ENCODE measurements at regions not wholly inside any gene's neighbourhood (a gene's known extent, or its start where the extent isn't known, plus 50 kb on each side); places are given as distances from the start of the nearest gene placed in this dataset.

DNA sequence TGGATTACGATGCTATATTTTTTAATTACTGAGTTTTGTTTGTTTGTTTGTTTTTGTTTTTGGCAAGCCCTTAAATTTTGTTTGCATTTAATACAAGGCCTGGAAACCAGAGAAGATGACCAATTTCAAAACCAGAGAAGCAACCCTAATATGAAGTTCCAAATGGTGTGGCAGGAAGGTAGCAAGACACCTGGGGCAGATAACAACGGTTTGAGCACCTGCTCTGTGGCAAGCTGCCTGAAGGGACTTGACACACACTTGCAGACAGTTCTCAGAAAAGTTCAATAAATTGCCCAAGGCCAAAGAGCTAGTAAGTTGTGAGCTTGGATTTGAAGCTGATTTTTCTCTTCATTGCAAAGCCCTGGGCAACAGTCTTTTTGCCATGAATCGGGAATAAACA lies 151.2 kb upstream of the UBE2E1 start:
- H3K9me3 Mint-ChIP-seq (ENCODE audit: low read depth): peaks cover 8% of the 10 kb centered on the region
- no peaks in the 10 kb centered on the region for H3K36me3 Mint-ChIP-seq (ENCODE audit: low read depth)
- peaks cover 12% of the 10 kb centered on the region for H3K4me1 Mint-ChIP-seq (ENCODE audit: low read depth)
- H3K4me3 Mint-ChIP-seq (ENCODE audit: unreplicated experiment): no peak overlapping the region
- H3K27me3 Mint-ChIP-seq (ENCODE audit: low read depth): no peaks in the 10 kb centered on the region
- TF ChIP-seq, protein P1, sequence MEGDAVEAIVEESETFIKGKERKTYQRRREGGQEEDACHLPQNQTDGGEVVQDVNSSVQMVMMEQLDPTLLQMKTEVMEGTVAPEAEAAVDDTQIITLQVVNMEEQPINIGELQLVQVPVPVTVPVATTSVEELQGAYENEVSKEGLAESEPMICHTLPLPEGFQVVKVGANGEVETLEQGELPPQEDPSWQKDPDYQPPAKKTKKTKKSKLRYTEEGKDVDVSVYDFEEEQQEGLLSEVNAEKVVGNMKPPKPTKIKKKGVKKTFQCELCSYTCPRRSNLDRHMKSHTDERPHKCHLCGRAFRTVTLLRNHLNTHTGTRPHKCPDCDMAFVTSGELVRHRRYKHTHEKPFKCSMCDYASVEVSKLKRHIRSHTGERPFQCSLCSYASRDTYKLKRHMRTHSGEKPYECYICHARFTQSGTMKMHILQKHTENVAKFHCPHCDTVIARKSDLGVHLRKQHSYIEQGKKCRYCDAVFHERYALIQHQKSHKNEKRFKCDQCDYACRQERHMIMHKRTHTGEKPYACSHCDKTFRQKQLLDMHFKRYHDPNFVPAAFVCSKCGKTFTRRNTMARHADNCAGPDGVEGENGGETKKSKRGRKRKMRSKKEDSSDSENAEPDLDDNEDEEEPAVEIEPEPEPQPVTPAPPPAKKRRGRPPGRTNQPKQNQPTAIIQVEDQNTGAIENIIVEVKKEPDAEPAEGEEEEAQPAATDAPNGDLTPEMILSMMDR (IDR thresholded peaks at IDR 0.05): no peak
- DNase-seq (ENCODE audit: low spot score): no peak
- no peak overlapping the region for H3K27ac Mint-ChIP-seq (ENCODE audit: unreplicated experiment)

DNA sequence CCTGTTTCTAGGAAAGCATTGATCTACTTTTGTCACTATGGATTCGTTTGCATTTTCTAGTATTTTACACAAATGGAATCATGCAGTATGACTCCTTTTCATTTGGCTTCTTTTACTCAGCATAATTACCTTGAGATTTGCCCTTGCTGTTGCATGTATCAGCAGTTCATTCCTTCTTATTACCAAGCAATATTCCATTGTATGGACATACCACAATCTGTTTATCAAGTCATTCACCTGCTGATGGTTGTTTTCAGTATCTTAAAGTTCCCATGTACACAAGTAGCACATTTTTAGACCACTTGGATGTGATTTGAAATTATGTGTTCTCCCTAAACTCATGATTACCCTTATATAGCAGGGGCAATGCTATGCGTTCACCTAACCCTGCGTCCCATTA lies 150.0 kb upstream of the UBE2E1 start:
- DNase-seq (ENCODE audit: low spot score): no peak

DNA sequence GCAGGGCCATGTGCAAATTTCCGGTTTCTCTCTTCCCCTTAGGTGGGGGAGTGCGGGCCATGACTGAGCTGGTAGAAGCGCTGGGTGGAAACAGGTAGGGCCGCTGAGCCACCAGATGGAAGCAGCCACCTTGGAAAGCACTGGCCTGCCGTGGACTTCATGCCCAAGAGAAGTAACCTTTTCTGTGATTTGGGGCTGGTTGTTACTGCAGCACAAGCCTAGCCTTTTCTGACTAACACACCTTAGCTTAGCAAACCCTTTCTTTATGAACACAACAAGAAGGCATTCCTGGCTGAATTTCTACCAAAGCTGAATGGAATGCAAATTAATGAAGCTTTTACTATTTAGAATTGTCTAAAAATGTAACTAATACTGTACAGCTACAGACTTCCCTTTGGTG lies 149.6 kb upstream of the UBE2E1 start:
- H3K27ac Mint-ChIP-seq (ENCODE audit: unreplicated experiment): no peak overlapping the region
- H3K36me3 Mint-ChIP-seq (ENCODE audit: low read depth): no peaks in the 10 kb centered on the region
- no peaks in the 10 kb centered on the region for H3K4me1 Mint-ChIP-seq (ENCODE audit: low read depth)

More for the DNA sequence above, 150.0 kb upstream of the UBE2E1 start:
- no peak overlapping the region for H3K27ac Mint-ChIP-seq (ENCODE audit: unreplicated experiment)
- H3K4me1 Mint-ChIP-seq (ENCODE audit: low read depth): peaks cover 3% of the 10 kb centered on the region
- no peak overlapping the region for H3K4me3 Mint-ChIP-seq (ENCODE audit: unreplicated experiment)
- no peaks in the 10 kb centered on the region for H3K36me3 Mint-ChIP-seq (ENCODE audit: low read depth)
- peaks cover 8% of the 10 kb centered on the region for H3K9me3 Mint-ChIP-seq (ENCODE audit: low read depth)
- no peaks in the 10 kb centered on the region for H3K27me3 Mint-ChIP-seq (ENCODE audit: low read depth)
- TF ChIP-seq, protein P1 (IDR thresholded peaks at IDR 0.05): no peak

DNA sequence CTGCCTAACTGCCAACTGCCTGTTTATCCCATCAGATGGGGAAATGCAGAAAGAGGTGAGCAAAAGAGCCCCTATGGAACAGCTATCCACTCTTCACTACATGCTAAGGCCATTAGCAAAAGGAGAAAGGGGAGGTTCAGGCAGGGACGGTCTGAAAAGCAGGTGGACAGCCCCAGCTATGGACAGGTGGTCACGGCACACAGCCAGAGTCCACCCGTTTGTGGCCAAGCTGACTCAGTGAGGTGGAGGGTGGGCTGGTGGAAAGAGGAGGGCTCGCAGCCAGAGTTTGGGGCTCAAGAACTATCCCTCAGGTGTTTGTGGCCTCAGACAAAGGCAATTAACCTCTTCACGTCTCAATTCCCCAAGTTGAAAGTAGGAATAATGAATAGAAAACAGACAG lies 148.9 kb upstream of the UBE2E1 start:
- no peak for DNase-seq (ENCODE audit: low spot score)
- H3K4me1 Mint-ChIP-seq (ENCODE audit: low read depth): no peaks in the 10 kb centered on the region
- TF ChIP-seq, protein P1 (IDR thresholded peaks at IDR 0.05): no peak

More for the DNA sequence above, 149.6 kb upstream of the UBE2E1 start:
- TF ChIP-seq, protein P1 (IDR thresholded peaks at IDR 0.05): no peak
- no peak for DNase-seq (ENCODE audit: low spot score)
- Mint-ChIP-seq H3K4me3 (ENCODE audit: unreplicated experiment) (no peak overlapping the region), H3K27me3 (ENCODE audit: low read depth) (no peaks in the 10 kb centered on the region), H3K9me3 (ENCODE audit: low read depth) (peaks cover 8% of the 10 kb centered on the region)

DNA sequence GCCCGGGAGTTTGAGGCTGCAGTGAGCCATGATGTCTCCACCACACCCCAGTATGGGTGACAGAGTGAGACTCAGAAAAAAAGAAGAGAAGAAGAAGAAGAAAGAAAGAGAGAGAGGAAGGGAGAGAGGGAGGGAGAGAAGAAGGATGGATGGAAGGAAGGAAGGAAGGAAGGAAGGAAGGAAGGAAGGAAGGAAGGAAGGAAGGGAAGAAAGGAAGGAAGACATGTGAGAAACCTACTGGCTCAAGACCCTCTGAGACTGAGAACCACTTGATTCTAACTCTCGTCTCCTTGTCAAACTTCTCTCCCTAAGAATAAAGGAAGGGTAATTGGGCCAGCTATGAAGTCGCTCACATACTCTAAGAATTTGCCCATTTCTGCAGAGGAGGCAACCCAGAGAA lies 148.1 kb upstream of the UBE2E1 start:
- H3K27me3 Mint-ChIP-seq (ENCODE audit: low read depth): no peaks in the 10 kb centered on the region
- DNase-seq (ENCODE audit: low spot score): no peak
- TF ChIP-seq, protein P1 (IDR thresholded peaks at IDR 0.05): no peak
- H3K9me3 Mint-ChIP-seq (ENCODE audit: low read depth): peaks cover 5% of the 10 kb centered on the region
- H3K27ac Mint-ChIP-seq (ENCODE audit: unreplicated experiment): no peak overlapping the region
- H3K4me1 Mint-ChIP-seq (ENCODE audit: low read depth): no peaks in the 10 kb centered on the region
- no peak overlapping the region for H3K4me3 Mint-ChIP-seq (ENCODE audit: unreplicated experiment)
- no peaks in the 10 kb centered on the region for H3K36me3 Mint-ChIP-seq (ENCODE audit: low read depth)

More for the DNA sequence above, 148.9 kb upstream of the UBE2E1 start:
- Mint-ChIP-seq H3K36me3 (ENCODE audit: low read depth) (no peaks in the 10 kb centered on the region), H3K27ac (ENCODE audit: unreplicated experiment) (no peak overlapping the region), H3K9me3 (ENCODE audit: low read depth) (peaks cover 6% of the 10 kb centered on the region), H3K4me3 (ENCODE audit: unreplicated experiment) (no peak overlapping the region), H3K27me3 (ENCODE audit: low read depth) (no peaks in the 10 kb centered on the region)

Data from chondrocyte (in vitro differentiated cells).